ENCODE measurements at regions not wholly inside any gene's neighbourhood (a gene's known extent, or its start where the extent isn't known, plus 50 kb on each side); places are given as distances from the start of the nearest gene placed in this dataset.

GRCh38 chr13:112177450-112178288 is 110.7 kb downstream of the SOX1 start:
- no peak for DNase-seq
- intact Hi-C loops (cut with DNase I) = no loop called here
- no peak for TF ChIP-seq CTCF (IDR thresholded peaks at IDR 0.05)
- Histone ChIP-seq H3K27me3 (no peaks in the 10 kb centered on the region), H3K9ac (ENCODE audit: low read depth in 2 of 2, low read length in 2 of 2) (no peak overlapping the region), H3K27ac (no peak overlapping the region), H3K9me3 (no peaks in the 10 kb centered on the region), H3K4me1 (no peaks in the 10 kb centered on the region), H3K36me3 (no peaks in the 10 kb centered on the region), H3K4me3 (no peak overlapping the region)

GRCh38 chr13:112178769-112179168 is 111.8 kb downstream of the SOX1 start:
- TF ChIP-seq CTCF (IDR thresholded peaks at IDR 0.05) = no peak
- no peak for DNase-seq

GRCh38 chr13:112179421-112179820 is 112.5 kb downstream of the SOX1 start:
- no peak for DNase-seq
- Histone ChIP-seq H3K36me3 (no peaks in the 10 kb centered on the region), H3K27ac (no peak overlapping the region), H3K4me3 (no peak overlapping the region), H3K27me3 (no peaks in the 10 kb centered on the region), H3K9me3 (no peaks in the 10 kb centered on the region), H3K4me1 (no peaks in the 10 kb centered on the region), H3K9ac (ENCODE audit: low read depth in 2 of 2, low read length in 2 of 2) (no peak overlapping the region)
- intact Hi-C loops (cut with DNase I) = no loop called here
- no peak for TF ChIP-seq CTCF (IDR thresholded peaks at IDR 0.05)

More at GRCh38 chr13:112178769-112179168, 111.8 kb downstream of the SOX1 start:
- intact Hi-C loops (cut with DNase I) = no loop called here
- Histone ChIP-seq H3K27me3 (no peaks in the 10 kb centered on the region), H3K9me3 (no peaks in the 10 kb centered on the region), H3K9ac (ENCODE audit: low read depth in 2 of 2, low read length in 2 of 2) (no peak overlapping the region), H3K4me1 (no peaks in the 10 kb centered on the region), H3K36me3 (no peaks in the 10 kb centered on the region), H3K27ac (no peak overlapping the region), H3K4me3 (no peak overlapping the region)

GRCh38 chr13:112179995-112180394 is 113.0 kb downstream of the SOX1 start:
- no peak for TF ChIP-seq CTCF (IDR thresholded peaks at IDR 0.05)
- no peak for DNase-seq
- H3K27ac ChIP-seq = no peak overlapping the region
- no peaks in the 10 kb centered on the region for H3K4me1 ChIP-seq
- no peaks in the 10 kb centered on the region for H3K9me3 ChIP-seq
- intact Hi-C loops (cut with DNase I) = no loop called here
- H3K27me3 ChIP-seq = no peaks in the 10 kb centered on the region
- H3K4me3 ChIP-seq = no peak overlapping the region
- no peak overlapping the region for H3K9ac ChIP-seq (ENCODE audit: low read depth in 2 of 2, low read length in 2 of 2)
- no peaks in the 10 kb centered on the region for H3K36me3 ChIP-seq

- no peaks in the 10 kb centered on the region for H3K36me3 ChIP-seq
- intact Hi-C loops (cut with DNase I) = no loop called here
- TF ChIP-seq CTCF (IDR thresholded peaks at IDR 0.05) = no peak
- no peaks in the 10 kb centered on the region for H3K9me3 ChIP-seq
- H3K27me3 ChIP-seq = no peaks in the 10 kb centered on the region
- no peak overlapping the region for H3K27ac ChIP-seq
- H3K4me3 ChIP-seq = no peak overlapping the region
- DNase-seq = no peak
- H3K9ac ChIP-seq (ENCODE audit: low read depth in 2 of 2, low read length in 2 of 2) = no peak overlapping the region
- no peaks in the 10 kb centered on the region for H3K4me1 ChIP-seq
Measured at GRCh38 chr13:112181336-112182067, 114.6 kb downstream of the SOX1 start.
